Neural cell (in vitro differentiated cells): ENCODE measurements at regions not wholly inside any gene's neighbourhood (a gene's known extent, or its start where the extent isn't known, plus 50 kb on each side); places are given as distances from the start of the nearest gene placed in this dataset.

Experiments used
- POLR2AphosphoS5 ChIP-seq: IDR thresholded peaks from 2 replicates; pipeline ENCODE4 v1.6.1; 2012
- TF ChIP-seq, protein P1 (sequence below): fragments of 450-650 bp; IDR thresholded peaks from 2 replicates; pipeline ENCODE4 v1.5.1; 2014; ENCODE audit warnings: antibody characterized with exemption, mild to moderate bottlenecking, moderate library complexity; ENCODE audit not compliant: poor library complexity, severe bottlenecking
- TF ChIP-seq, protein P2 (sequence below): IDR thresholded peaks from 2 replicates; pipeline ENCODE4 v1.6.1; 2012; ENCODE audit warnings: borderline replicate concordance

DNA sequence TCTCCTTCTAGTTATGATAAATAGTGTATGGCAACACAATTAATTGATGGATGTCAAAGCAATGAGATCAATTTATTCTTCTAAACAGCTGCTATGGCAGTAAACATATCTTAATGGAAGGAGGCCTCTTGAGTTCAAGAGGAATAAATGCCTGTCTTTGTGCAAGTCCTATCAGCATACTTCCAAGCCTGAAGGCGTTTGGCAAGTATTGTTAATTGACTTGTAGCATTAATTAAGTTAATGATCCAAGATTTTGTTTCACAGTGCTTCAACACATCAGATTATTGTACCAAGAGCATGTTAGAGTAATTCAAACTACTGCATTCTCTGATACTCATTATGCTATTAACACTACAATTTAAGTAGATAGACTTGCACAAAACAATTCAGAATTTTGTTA lies 144.8 kb downstream of the FAT4 start:
- TF ChIP-seq, protein P1, sequence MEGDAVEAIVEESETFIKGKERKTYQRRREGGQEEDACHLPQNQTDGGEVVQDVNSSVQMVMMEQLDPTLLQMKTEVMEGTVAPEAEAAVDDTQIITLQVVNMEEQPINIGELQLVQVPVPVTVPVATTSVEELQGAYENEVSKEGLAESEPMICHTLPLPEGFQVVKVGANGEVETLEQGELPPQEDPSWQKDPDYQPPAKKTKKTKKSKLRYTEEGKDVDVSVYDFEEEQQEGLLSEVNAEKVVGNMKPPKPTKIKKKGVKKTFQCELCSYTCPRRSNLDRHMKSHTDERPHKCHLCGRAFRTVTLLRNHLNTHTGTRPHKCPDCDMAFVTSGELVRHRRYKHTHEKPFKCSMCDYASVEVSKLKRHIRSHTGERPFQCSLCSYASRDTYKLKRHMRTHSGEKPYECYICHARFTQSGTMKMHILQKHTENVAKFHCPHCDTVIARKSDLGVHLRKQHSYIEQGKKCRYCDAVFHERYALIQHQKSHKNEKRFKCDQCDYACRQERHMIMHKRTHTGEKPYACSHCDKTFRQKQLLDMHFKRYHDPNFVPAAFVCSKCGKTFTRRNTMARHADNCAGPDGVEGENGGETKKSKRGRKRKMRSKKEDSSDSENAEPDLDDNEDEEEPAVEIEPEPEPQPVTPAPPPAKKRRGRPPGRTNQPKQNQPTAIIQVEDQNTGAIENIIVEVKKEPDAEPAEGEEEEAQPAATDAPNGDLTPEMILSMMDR = no peak
- TF ChIP-seq POLR2AphosphoS5 = no peak
- TF ChIP-seq, protein P2, sequence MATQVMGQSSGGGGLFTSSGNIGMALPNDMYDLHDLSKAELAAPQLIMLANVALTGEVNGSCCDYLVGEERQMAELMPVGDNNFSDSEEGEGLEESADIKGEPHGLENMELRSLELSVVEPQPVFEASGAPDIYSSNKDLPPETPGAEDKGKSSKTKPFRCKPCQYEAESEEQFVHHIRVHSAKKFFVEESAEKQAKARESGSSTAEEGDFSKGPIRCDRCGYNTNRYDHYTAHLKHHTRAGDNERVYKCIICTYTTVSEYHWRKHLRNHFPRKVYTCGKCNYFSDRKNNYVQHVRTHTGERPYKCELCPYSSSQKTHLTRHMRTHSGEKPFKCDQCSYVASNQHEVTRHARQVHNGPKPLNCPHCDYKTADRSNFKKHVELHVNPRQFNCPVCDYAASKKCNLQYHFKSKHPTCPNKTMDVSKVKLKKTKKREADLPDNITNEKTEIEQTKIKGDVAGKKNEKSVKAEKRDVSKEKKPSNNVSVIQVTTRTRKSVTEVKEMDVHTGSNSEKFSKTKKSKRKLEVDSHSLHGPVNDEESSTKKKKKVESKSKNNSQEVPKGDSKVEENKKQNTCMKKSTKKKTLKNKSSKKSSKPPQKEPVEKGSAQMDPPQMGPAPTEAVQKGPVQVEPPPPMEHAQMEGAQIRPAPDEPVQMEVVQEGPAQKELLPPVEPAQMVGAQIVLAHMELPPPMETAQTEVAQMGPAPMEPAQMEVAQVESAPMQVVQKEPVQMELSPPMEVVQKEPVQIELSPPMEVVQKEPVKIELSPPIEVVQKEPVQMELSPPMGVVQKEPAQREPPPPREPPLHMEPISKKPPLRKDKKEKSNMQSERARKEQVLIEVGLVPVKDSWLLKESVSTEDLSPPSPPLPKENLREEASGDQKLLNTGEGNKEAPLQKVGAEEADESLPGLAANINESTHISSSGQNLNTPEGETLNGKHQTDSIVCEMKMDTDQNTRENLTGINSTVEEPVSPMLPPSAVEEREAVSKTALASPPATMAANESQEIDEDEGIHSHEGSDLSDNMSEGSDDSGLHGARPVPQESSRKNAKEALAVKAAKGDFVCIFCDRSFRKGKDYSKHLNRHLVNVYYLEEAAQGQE = no peak
